NCI-H187 (cell line): ENCODE measurements at regions not wholly inside any gene's neighbourhood (a gene's known extent, or its start where the extent isn't known, plus 50 kb on each side); places are given as distances from the start of the nearest gene placed in this dataset.
"Not testable (repeated sequence)": the region's sequence is repeated elsewhere in the genome, so short reads cannot be mapped to it uniquely, and the experiment has no call there.

Experiments
- DNase-seq, 2 experiments: peaks; one replicate each; lab custom pipeline; 2025; lab: John Stamatoyannopoulos, UW

GRCh38 chr2:67096886-67097285 is 300.2 kb upstream of the ETAA1 start:
- DNase-seq, result no peak

GRCh38 chr2:67103157-67103556 is 294.0 kb upstream of the ETAA1 start:
- DNase-seq, result no peak

- no peak for DNase-seq
Measured at GRCh38 chr2:67108231-67108630, 288.9 kb upstream of the ETAA1 start.

GRCh38 chr2:67124531-67124930 is 272.6 kb upstream of the ETAA1 start:
- no peak for DNase-seq

- no peak for DNase-seq
Measured at GRCh38 chr2:67130531-67131256, 266.4 kb upstream of the ETAA1 start.

- no peak for DNase-seq
Measured at GRCh38 chr2:67131257-67131609, 265.9 kb upstream of the ETAA1 start.

GRCh38 chr2:67132441-67132940 is 264.6 kb upstream of the ETAA1 start:
- DNase-seq, result not testable (repeated sequence)

- no peak for DNase-seq
Measured at GRCh38 chr2:67135208-67135607, 261.9 kb upstream of the ETAA1 start.

GRCh38 chr2:67137699-67138098 is 259.4 kb upstream of the ETAA1 start:
- no peak for DNase-seq

- no peak for DNase-seq
Measured at GRCh38 chr2:67142071-67142470, 255.1 kb upstream of the ETAA1 start.

GRCh38 chr2:67142741-67143140 is 254.4 kb upstream of the ETAA1 start:
- DNase-seq, result no peak

- DNase-seq, result no peak
Measured at GRCh38 chr2:67145851-67146250, 251.3 kb upstream of the ETAA1 start.

- no peak for DNase-seq
Measured at GRCh38 chr2:67156796-67157195, 240.3 kb upstream of the ETAA1 start.

- DNase-seq, result no peak
Measured at GRCh38 chr2:67158718-67159117, 238.4 kb upstream of the ETAA1 start.

- DNase-seq, result no peak
Measured at GRCh38 chr2:67159929-67160328, 237.2 kb upstream of the ETAA1 start.

GRCh38 chr2:67164771-67165522 is 232.2 kb upstream of the ETAA1 start:
- no peak for DNase-seq

- no peak for DNase-seq
Measured at GRCh38 chr2:67165523-67165990, 231.6 kb upstream of the ETAA1 start.

- not testable (repeated sequence) for DNase-seq
Measured at GRCh38 chr2:67166511-67166910, 230.6 kb upstream of the ETAA1 start.

- DNase-seq, result no peak
Measured at GRCh38 chr2:67169417-67170140, 227.6 kb upstream of the ETAA1 start.

GRCh38 chr2:67179526-67179925 is 217.6 kb upstream of the ETAA1 start:
- DNase-seq, result no peak

- DNase-seq, result no peak
Measured at GRCh38 chr2:67180841-67181240, 216.3 kb upstream of the ETAA1 start.

- no peak for DNase-seq
Measured at GRCh38 chr2:67182884-67183283, 214.2 kb upstream of the ETAA1 start.

GRCh38 chr2:67186326-67186725 is 210.8 kb upstream of the ETAA1 start:
- no peak for DNase-seq
